H54 (cell line): ENCODE measurements at regions not wholly inside any gene's neighbourhood (a gene's known extent, or its start where the extent isn't known, plus 50 kb on each side); places are given as distances from the start of the nearest gene placed in this dataset.
"Not testable (repeated sequence)": the region's sequence is repeated elsewhere in the genome, so short reads cannot be mapped to it uniquely, and the experiment has no call there.

Experiments used
- DNase-seq: peaks from one replicate; pipeline ENCODE4 v3.0.0; 2011; ENCODE audit warnings: low spot score, mixed read lengths; ENCODE audit not compliant: insufficient read length
- FAIRE-seq: peaks from 3 replicates; lab custom pipeline; 2011; peaks lifted over from hg19 to GRCh38; lab: Jason Lieb, UNC
- POLR2A ChIP-seq: IDR thresholded peaks from 2 replicates; pipeline ENCODE4 v1.6.1; 2011; ENCODE audit warnings: low read depth, mild to moderate bottlenecking, low read length

- DNase-seq: no peak
- TF ChIP-seq POLR2A: no peak
- no peak for FAIRE-seq
These were observed 469.7 kb upstream of the FANCL start for GRCh38 chr2:58710795-58711279.

DNA sequence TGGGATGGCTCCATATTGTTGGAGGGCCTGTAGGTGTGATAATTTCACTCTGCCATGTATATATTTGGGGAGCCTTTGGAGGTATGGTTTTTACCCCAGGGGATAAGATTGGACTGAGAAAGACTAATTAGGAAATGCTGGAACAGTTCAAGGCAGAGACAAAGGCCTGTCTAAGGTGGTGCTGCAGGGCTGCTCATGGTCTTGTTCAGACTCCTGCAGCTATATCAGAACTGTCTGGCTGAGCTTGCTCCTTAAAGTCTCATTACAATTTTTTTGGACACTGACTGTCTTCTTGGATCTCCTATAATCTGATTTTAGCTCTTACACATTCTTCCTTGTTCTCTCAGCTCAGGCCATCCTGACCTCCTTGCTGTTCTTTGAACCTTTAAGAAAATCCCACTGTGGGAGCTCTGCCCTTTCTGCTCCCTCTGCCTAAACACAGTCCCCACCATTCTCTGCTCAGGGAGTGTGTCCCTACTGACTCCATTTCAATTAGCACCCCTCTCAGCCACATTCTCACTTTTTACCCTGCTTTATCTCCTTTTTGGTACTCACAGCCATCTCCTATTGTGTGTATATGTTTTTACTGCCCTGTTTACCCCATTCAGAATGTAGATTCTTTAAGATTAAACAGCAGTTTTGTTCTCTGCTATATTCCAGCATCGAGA, 468.7 kb upstream of the FANCL start:
- TF ChIP-seq POLR2A: no peak
- DNase-seq (no peak), FAIRE-seq (no peak)

DNA sequence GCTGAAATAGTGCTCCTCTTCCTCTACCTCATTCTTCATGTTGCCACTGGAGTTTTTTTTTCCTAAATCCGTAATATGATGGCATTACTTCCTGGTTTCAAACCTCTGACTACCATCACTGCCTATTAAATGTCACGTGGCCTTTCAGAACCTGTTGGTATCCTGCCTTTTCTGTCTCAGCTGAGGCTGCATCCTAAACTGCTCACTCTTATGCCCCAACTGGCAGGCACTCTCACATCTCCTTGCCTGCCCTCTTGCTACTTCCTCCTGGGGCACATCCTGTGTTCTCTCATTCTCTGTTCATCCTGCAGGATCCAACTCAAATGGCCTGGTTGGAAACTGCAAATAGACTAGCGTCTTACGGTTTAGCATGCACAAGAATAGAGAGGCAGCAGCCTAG, 468.1 kb upstream of the FANCL start:
- DNase-seq (no peak), FAIRE-seq (no peak)
- no peak for TF ChIP-seq POLR2A

- no peak for TF ChIP-seq POLR2A
- DNase-seq (no peak), FAIRE-seq (no peak)
These were observed 467.4 kb upstream of the FANCL start for GRCh38 chr2:58708565-58708964.

- no peak for DNase-seq
- no peak for TF ChIP-seq POLR2A
- peak; percentile 55 for FAIRE-seq
These were observed 461.3 kb upstream of the FANCL start for GRCh38 chr2:58702302-58702885.

DNA sequence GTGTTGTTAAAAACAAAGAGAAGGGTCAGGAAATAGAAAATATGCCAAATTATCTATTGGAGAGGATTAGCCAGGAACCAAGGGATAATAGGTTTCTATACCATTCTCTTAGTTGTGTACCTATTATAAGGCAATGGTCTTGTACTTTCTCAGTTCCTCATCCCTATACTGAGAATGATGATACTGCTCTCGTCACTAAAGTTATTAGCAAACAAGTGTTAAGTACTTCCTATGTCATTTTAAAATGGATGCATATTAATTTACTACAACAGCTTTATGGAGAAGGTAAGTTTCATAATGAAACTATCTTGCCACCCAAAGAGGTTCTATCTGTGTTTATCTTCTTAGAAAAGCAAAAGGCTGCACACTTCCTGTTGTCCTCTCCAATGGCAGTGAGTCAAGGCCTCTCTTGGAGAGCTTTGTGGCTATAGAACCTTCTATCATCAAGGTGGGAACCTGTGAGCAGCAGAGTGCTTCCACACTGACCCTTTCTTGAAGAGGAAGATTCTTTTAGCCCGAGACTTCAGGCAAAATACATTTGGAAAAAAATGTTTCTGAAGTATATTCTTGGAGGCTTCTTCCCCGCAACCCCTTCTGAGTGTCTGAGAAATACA, 460.7 kb upstream of the FANCL start:
- no peak for DNase-seq
- no peak for FAIRE-seq
- TF ChIP-seq POLR2A: no peak

GRCh38 chr2:58700591-58700990, 459.5 kb upstream of the FANCL start:
- no peak for FAIRE-seq

GRCh38 chr2:58699411-58699810, 458.3 kb upstream of the FANCL start:
- no peak for FAIRE-seq
- no peak for TF ChIP-seq POLR2A
- DNase-seq: no peak

More at GRCh38 chr2:58700591-58700990, 459.5 kb upstream of the FANCL start:
- TF ChIP-seq POLR2A: no peak
- no peak for DNase-seq

- FAIRE-seq (no peak), DNase-seq (no peak)
- TF ChIP-seq POLR2A: no peak
These were observed 457.5 kb upstream of the FANCL start for GRCh38 chr2:58698620-58699019.

DNA sequence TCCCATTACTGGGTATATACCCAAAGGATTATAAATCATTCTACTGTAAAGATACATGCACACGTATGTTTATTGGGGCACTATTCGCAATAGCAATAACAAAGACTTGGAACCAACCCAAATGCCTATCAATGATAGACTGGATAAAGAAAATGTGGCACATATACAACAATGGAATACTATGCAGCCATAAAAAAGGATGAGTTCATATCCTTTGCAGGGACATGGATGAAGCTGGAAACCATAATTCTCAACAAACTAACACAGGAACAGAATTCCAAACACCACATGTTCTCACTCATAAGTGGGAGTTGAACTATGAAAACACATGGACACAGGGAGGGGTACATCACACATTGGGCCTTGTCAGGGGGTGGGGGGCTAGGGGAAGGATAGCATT, 453.0 kb upstream of the FANCL start:
- not testable (repeated sequence) for DNase-seq, FAIRE-seq

GRCh38 chr2:58691041-58691440, 449.9 kb upstream of the FANCL start:
- FAIRE-seq, DNase-seq: not testable (repeated sequence)

DNA sequence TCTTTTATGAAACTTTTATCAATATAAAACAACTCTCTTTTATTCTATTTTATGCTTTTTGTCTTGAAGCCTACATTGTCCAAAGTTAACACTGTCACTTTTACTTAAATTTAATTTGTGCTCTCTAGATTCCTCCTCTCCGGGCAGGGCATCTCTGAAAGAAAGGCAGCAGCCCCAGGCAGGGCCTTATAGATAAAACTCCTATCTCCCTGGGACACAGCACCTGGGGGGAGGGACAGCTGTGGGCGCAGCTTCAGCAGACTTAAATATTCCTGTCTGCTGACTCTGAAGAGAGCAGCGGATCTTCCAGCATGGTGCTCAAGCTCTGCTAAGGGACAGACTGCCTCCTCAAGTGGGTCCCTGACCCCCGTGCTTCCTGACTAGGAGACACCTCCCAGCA, 447.7 kb upstream of the FANCL start:
- no peak for TF ChIP-seq POLR2A
- no peak for FAIRE-seq

DNA sequence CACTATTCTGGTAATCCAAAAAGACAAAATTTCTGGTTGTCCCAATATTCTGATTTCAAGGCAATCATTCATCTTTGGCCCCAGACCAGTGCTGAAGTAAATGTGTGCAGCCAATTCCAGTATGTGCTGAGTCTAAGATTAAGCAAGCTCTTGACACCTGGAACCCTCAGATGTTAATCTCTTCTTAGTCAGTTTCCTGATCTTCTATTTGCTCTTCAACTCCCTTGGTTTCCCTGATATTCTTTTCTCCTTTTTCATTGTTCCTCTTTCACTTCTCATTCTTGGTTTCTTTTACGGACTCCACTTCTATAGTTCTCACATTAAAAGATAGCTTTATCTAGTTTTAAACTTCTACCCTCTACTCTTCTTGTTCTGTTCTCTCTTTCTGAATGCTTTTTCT, 445.7 kb upstream of the FANCL start:
- no peak for TF ChIP-seq POLR2A
- no peak for DNase-seq

More for the DNA sequence above, 447.7 kb upstream of the FANCL start:
- DNase-seq: no peak

GRCh38 chr2:58680755-58681310, 439.7 kb upstream of the FANCL start:
- DNase-seq (no peak), FAIRE-seq (no peak)

More for the DNA sequence above, 445.7 kb upstream of the FANCL start:
- FAIRE-seq: no peak

DNA sequence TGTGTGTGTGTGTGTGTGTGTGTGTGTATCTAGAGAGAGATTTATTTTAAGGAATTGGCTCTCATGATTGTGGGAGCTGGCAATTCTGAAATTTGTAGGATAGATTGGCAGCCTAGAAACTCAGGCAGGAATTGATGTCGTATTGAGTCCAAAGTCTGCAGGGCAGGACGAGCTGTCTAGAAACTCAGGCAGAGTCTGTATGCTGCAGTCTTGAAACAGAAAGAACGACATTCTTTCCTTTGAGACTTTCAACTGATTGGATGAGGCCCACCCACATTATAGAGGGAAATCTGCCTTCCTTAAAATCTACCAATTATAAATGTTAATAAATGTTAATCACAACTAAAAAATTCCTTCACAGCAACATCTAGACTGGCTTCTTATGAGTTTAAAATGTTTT, 436.6 kb upstream of the FANCL start:
- TF ChIP-seq POLR2A: no peak
- DNase-seq (no peak), FAIRE-seq (no peak)

More at GRCh38 chr2:58680755-58681310, 439.7 kb upstream of the FANCL start:
- no peak for TF ChIP-seq POLR2A
